Nephron progenitor cell (in vitro differentiated cells): ENCODE measurements at regions not wholly inside any gene's neighbourhood (a gene's known extent, or its start where the extent isn't known, plus 50 kb on each side); places are given as distances from the start of the nearest gene placed in this dataset.

Experiments
- DNase-seq: peaks from one replicate; pipeline ENCODE4 v3.0.0; 2021
- H3K27ac Mint-ChIP-seq: 2 replicates; pipeline ENCODE4 v1.8.0; 2021; ENCODE audit warnings: mild to moderate bottlenecking, moderate library complexity, mixed read lengths
- H3K27me3 Mint-ChIP-seq: 2 replicates; pipeline ENCODE4 v1.8.0; 2021; ENCODE audit warnings: mild to moderate bottlenecking, low read depth, mixed read lengths; ENCODE audit not compliant: poor library complexity
- H3K36me3 Mint-ChIP-seq: 2 replicates; pipeline ENCODE4 v1.8.0; 2021; ENCODE audit warnings: low read depth, mixed read lengths
- H3K4me1 Mint-ChIP-seq: 2 replicates; pipeline ENCODE4 v1.8.0; 2021; ENCODE audit warnings: mixed read lengths
- H3K4me3 Mint-ChIP-seq: 2 replicates; pipeline ENCODE4 v1.8.0; 2021; ENCODE audit warnings: mild to moderate bottlenecking, moderate library complexity, mixed read lengths
- H3K9me3 Mint-ChIP-seq: 2 replicates; pipeline ENCODE4 v1.8.0; 2021; ENCODE audit warnings: mild to moderate bottlenecking, moderate library complexity, mixed read lengths
- CTCF ChIP-seq: fragments of 200-600 bp; sonication (generic); IDR thresholded peaks from 2 replicates; pipeline ENCODE4 v1.5.0; 2021; ENCODE audit warnings: antibody characterized with exemption

- Mint-ChIP-seq H3K27me3 (peaks cover 16% of the 10 kb centered on the region), H3K27ac (no peak overlapping the region), H3K4me1 (no peaks in the 10 kb centered on the region), H3K9me3 (no peaks in the 10 kb centered on the region), H3K4me3 (no peak overlapping the region), H3K36me3 (no peaks in the 10 kb centered on the region)
- no peak for TF ChIP-seq CTCF
- no peak for DNase-seq
Observed at GRCh38 chr15:98043160-98044014, 82.9 kb downstream of the ARRDC4 start.

- Mint-ChIP-seq H3K4me3 (no peak overlapping the region), H3K9me3 (peaks cover 11% of the 10 kb centered on the region), H3K27me3 (no peaks in the 10 kb centered on the region), H3K4me1 (no peaks in the 10 kb centered on the region), H3K36me3 (peaks cover 2% of the 10 kb centered on the region), H3K27ac (no peak overlapping the region)
- no peak for DNase-seq
- no peak for TF ChIP-seq CTCF
Observed at GRCh38 chr15:98051734-98052133, 91.2 kb downstream of the ARRDC4 start.

- H3K27ac Mint-ChIP-seq = no peak overlapping the region
- no peaks in the 10 kb centered on the region for H3K27me3 Mint-ChIP-seq
- no peaks in the 10 kb centered on the region for H3K4me1 Mint-ChIP-seq
- no peak overlapping the region for H3K4me3 Mint-ChIP-seq
- DNase-seq = no peak
- peaks cover 58% of the 10 kb centered on the region for H3K9me3 Mint-ChIP-seq
- peaks cover 4% of the 10 kb centered on the region for H3K36me3 Mint-ChIP-seq
- no peak for TF ChIP-seq CTCF
Observed at GRCh38 chr15:98057453-98057852, 97.0 kb downstream of the ARRDC4 start.

GRCh38 chr15:98062869-98063268 lies 102.4 kb downstream of the ARRDC4 start:
- Mint-ChIP-seq H3K27ac (no peak overlapping the region), H3K4me3 (no peak overlapping the region), H3K4me1 (no peaks in the 10 kb centered on the region), H3K27me3 (peaks cover 11% of the 10 kb centered on the region), H3K9me3 (peaks cover 36% of the 10 kb centered on the region), H3K36me3 (no peaks in the 10 kb centered on the region)
- TF ChIP-seq CTCF = no peak
- no peak for DNase-seq

- no peaks in the 10 kb centered on the region for H3K36me3 Mint-ChIP-seq
Observed at GRCh38 chr15:98063315-98063714, 102.8 kb downstream of the ARRDC4 start.

More at GRCh38 chr15:98063315-98063714, 102.8 kb downstream of the ARRDC4 start:
- Mint-ChIP-seq H3K27ac (no peak overlapping the region), H3K9me3 (peaks cover 32% of the 10 kb centered on the region), H3K4me3 (no peak overlapping the region), H3K27me3 (peaks cover 11% of the 10 kb centered on the region), H3K4me1 (no peaks in the 10 kb centered on the region)
- DNase-seq = no peak
- TF ChIP-seq CTCF = no peak
